DND-41 (cell line): ENCODE measurements at regions not wholly inside any gene's neighbourhood (a gene's known extent, or its start where the extent isn't known, plus 50 kb on each side); places are given as distances from the start of the nearest gene placed in this dataset.

Experiments
- ATAC-seq: fragments of 200-7000 bp; cut with Tn5 transposase; 3 replicates; pipeline ENCODE4 v1.9.1; 2021; ENCODE audit warnings: low read depth; ENCODE audit not compliant: insufficient read depth
- DNase-seq: peaks from one replicate; pipeline ENCODE4 v3.0.0-alpha.2; 2020
- H2AFZ ChIP-seq: 2 replicates; pipeline ENCODE4 v1.6.0; 2012; ENCODE audit warnings: low read depth, low read length
- H3K27ac ChIP-seq: 2 replicates; pipeline ENCODE4 v1.5.1; 2012; ENCODE audit warnings: low read length, inconsistent platforms
- H3K27me3 ChIP-seq: fragments of 200-600 bp; sonication (generic); 2 replicates; pipeline ENCODE4 v1.6.0; 2012; ENCODE audit warnings: low read length, mild to moderate bottlenecking, inconsistent platforms; ENCODE audit not compliant: insufficient read depth, poor library complexity
- H3K36me3 ChIP-seq: 2 replicates; pipeline ENCODE4 v1.5.1; 2012; ENCODE audit warnings: low read length, inconsistent platforms; ENCODE audit not compliant: insufficient read depth
- H3K4me1 ChIP-seq: 2 replicates; pipeline ENCODE4 v1.5.1; 2012; ENCODE audit warnings: mild to moderate bottlenecking, low read length; ENCODE audit not compliant: insufficient read depth
- H3K4me2 ChIP-seq: 2 replicates; pipeline ENCODE4 v1.6.0; 2012; ENCODE audit warnings: mild to moderate bottlenecking, moderate library complexity, low read length, inconsistent platforms; ENCODE audit not compliant: insufficient read depth
- H3K4me3 ChIP-seq, 2 experiments: fragments of 200-600 bp in 1 of 2; shearing (Covaris generic) in 1 of 2; 2 replicates each; pipeline ENCODE4 v1.5.1; 2012 to 2016; ENCODE audit warnings: inconsistent platforms in 2 of 2, low read length in 2 of 2, mild to moderate bottlenecking in 2 of 2, low read depth in 1 of 2, moderate library complexity in 1 of 2
- H3K79me2 ChIP-seq: 2 replicates; pipeline ENCODE4 v1.6.0; 2012; ENCODE audit warnings: low read length, inconsistent platforms; ENCODE audit not compliant: insufficient read depth
- H3K9ac ChIP-seq: 2 replicates; pipeline ENCODE4 v1.6.0; 2012; ENCODE audit warnings: low read depth, mild to moderate bottlenecking, inconsistent platforms, low read length, moderate library complexity
- H3K9me3 ChIP-seq: 2 replicates; pipeline ENCODE4 v1.5.1; 2012; ENCODE audit warnings: low read length, moderate library complexity, mild to moderate bottlenecking, inconsistent platforms; ENCODE audit not compliant: insufficient read depth, severe bottlenecking
- H4K20me1 ChIP-seq: 2 replicates; pipeline ENCODE4 v1.6.0; 2012; ENCODE audit warnings: low read length; ENCODE audit not compliant: insufficient read depth
- CTCF ChIP-seq: IDR thresholded peaks from 2 replicates; pipeline ENCODE4 v1.5.1; 2012; ENCODE audit warnings: borderline replicate concordance, low read length, moderate library complexity, mild to moderate bottlenecking; ENCODE audit not compliant: poor library complexity, severe bottlenecking; ENCODE audit errors: extremely low read depth
- EZH2 ChIP-seq: IDR thresholded peaks from 3 replicates; pipeline ENCODE4 v1.6.1; 2012; ENCODE audit warnings: borderline replicate concordance, low read depth, mild to moderate bottlenecking, moderate library complexity, low read length, inconsistent platforms; ENCODE audit not compliant: severe bottlenecking

GRCh38 chr2:121018136-121019061 is 266.6 kb downstream of the TFCP2L1 start:
- Histone ChIP-seq H3K9ac (no peak overlapping the region), H3K79me2 (no peaks in the 10 kb centered on the region), H3K27me3 (peaks cover 6% of the 10 kb centered on the region), H3K4me3 (no peak overlapping the region), H3K27ac (no peak overlapping the region), H3K36me3 (no peaks in the 10 kb centered on the region), H2AFZ (no peak overlapping the region), H3K9me3 (no peaks in the 10 kb centered on the region), H4K20me1 (no peaks in the 10 kb centered on the region), H3K4me2 (no peak overlapping the region), H3K4me1 (no peaks in the 10 kb centered on the region)
- TF ChIP-seq CTCF = no peak
- TF ChIP-seq EZH2 = no peak
- DNase-seq = no peak
- ATAC-seq = no peak

- H2AFZ ChIP-seq = no peak overlapping the region
- H3K4me2 ChIP-seq = no peak overlapping the region
- TF ChIP-seq CTCF = no peak
- TF ChIP-seq EZH2 = no peak
- H3K9ac ChIP-seq = no peak overlapping the region
- no peak for DNase-seq
- H3K79me2 ChIP-seq = no peaks in the 10 kb centered on the region
- H4K20me1 ChIP-seq = no peaks in the 10 kb centered on the region
- H3K36me3 ChIP-seq = no peaks in the 10 kb centered on the region
- H3K4me3 ChIP-seq = no peak overlapping the region
- ATAC-seq = no peak
- no peak overlapping the region for H3K27ac ChIP-seq
- H3K4me1 ChIP-seq = no peaks in the 10 kb centered on the region
- no peaks in the 10 kb centered on the region for H3K9me3 ChIP-seq
- H3K27me3 ChIP-seq = peaks cover 6% of the 10 kb centered on the region
These were observed 265.9 kb downstream of the TFCP2L1 start for GRCh38 chr2:121019071-121019470.

GRCh38 chr2:121019756-121020155 is 265.2 kb downstream of the TFCP2L1 start:
- H2AFZ ChIP-seq = no peak overlapping the region
- H3K4me2 ChIP-seq = no peak overlapping the region
- H3K36me3 ChIP-seq = no peaks in the 10 kb centered on the region
- H3K27ac ChIP-seq = no peak overlapping the region
- DNase-seq (no peak), ATAC-seq (no peak)
- no peak overlapping the region for H3K9ac ChIP-seq
- H3K9me3 ChIP-seq = no peaks in the 10 kb centered on the region
- H3K4me3 ChIP-seq = no peak overlapping the region
- no peaks in the 10 kb centered on the region for H3K4me1 ChIP-seq
- TF ChIP-seq CTCF = no peak
- peaks cover 3% of the 10 kb centered on the region for H3K27me3 ChIP-seq
- H4K20me1 ChIP-seq = no peaks in the 10 kb centered on the region
- H3K79me2 ChIP-seq = no peaks in the 10 kb centered on the region
